Body of pancreas (tissue), 4 donors: ENCODE measurements at regions not wholly inside any gene's neighbourhood (a gene's known extent, or its start where the extent isn't known, plus 50 kb on each side); places are given as distances from the start of the nearest gene placed in this dataset. TPM values are rescaled to one million over a fixed set of nuclear protein-coding genes. Genes with fewer than 3 reads are reported as not detected.

Experiments used
- ATAC-seq: fragments of 150-250 bp; one replicate; pipeline ENCODE4 v1.9.1; 2016
- DNase-seq, 4 donors: peaks; one replicate each; pipeline ENCODE4 v3.0.0-alpha.2; 2019
- H3K27ac ChIP-seq, 4 donors: fragments of 200-600 bp; sonication (generic); 1 replicate in 3 of 4; 2 replicates in 1 of 4; pipeline versions ENCODE4 v1.5.1 to v1.6.1; 2016 to 2019; ENCODE audit warnings: mild to moderate bottlenecking in 1 of 4, mixed read lengths in 1 of 4, moderate library complexity in 1 of 4
- H3K27me3 ChIP-seq, 2 donors: fragments of 200-600 bp; sonication (generic); one replicate each; pipeline ENCODE4 v1.6.0; 2016; ENCODE audit warnings: mild to moderate bottlenecking in 1 of 2
- H3K36me3 ChIP-seq, 2 donors: fragments of 200-600 bp; sonication (generic); replicated peaks in 1 of 2; 2 replicates each; pipeline ENCODE4 v1.5.1; 2016; ENCODE audit warnings: low read depth in 2 of 2; ENCODE audit not compliant: insufficient read depth in 1 of 2
- H3K4me1 ChIP-seq: fragments of 200-600 bp; sonication (generic); one replicate; pipeline ENCODE4 v1.6.0; 2016
- H3K4me3 ChIP-seq, 2 donors: fragments of 200-600 bp; sonication (generic); 1 replicate in 1 of 2; 2 replicates in 1 of 2; pipeline ENCODE4 v1.5.1; 2016 to 2019
- H3K9me3 ChIP-seq, 3 donors: fragments of 200-600 bp; sonication (generic); 1 replicate in 2 of 3; 2 replicates in 1 of 3; pipeline ENCODE4 v1.5.1; 2016
- POLR2A ChIP-seq, 3 donors: fragments of 450-650 bp; IDR thresholded peaks; one replicate each; pipeline ENCODE4 v1.6.1; 2016; ENCODE audit warnings: antibody characterized with exemption in 3 of 3, mild to moderate bottlenecking in 2 of 3
- WGBS, 2 donors: methylation state at CpG; one replicate each; pipeline ENCODE4 v1.1.5; 2017; 5-methylcytosine and 5-hydroxymethylcytosine counted together
- intact Hi-C: fragments of 100-400 bp; cut with DNase I; formaldehyde crosslinking; loops from one replicate; pipeline ENCODE4 v1.15.1; 2023
- microRNA-seq, 2 donors: library from miRNA; unstranded; fragments of <30 nt; microRNA quantifications; one replicate each; pipeline ENCODE4, GENCODE V29; 2016; ENCODE audit warnings: borderline number of aligned reads in 2 of 2, borderline replicate concordance in 2 of 2
- small RNA-seq: library from RNA; depleted of rRNA; stranded (forward); fragments of <200 nt; gene quantifications from one replicate; pipeline ENCODE3, GENCODE V24; 2016
- TF ChIP-seq, protein P1 (sequence below), 7 experiments: fragments of 450-650 bp in 4 of 7; fragments of 200-600 bp in 3 of 7; sonication (generic) in 3 of 7; IDR thresholded peaks; one replicate each; pipeline ENCODE4 v1.5.1; 2016 to 2019; ENCODE audit warnings: antibody characterized with exemption in 7 of 7

DNA sequence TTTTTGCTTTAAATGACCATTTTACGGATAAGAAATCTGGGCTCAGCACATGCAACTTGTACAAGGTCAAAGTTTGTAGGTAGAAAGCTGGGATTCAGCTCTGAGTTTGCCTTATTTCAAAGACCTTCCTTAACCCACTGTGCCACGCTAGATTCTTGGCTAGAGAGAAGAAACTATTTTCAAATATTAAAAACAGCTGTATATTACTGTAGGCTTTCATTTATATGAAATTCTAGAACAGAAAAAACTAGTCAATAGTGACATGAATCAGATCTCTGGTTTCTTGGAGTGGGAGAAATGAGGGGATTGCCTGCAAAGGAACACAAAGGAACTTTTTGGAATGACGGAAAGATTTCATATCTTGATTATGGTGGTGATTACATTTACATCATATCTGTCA, 53.0 kb upstream of the C1GALT1 start:
- Histone ChIP-seq H3K27me3 (no peaks in the 10 kb centered on the region), H3K4me3 (no peak overlapping the region), H3K4me1 (no peaks in the 10 kb centered on the region), H3K27ac (no peak overlapping the region), H3K36me3 (no peaks in the 10 kb centered on the region), H3K9me3 (no peaks in the 10 kb centered on the region)
- no peak for DNase-seq
- no peak for TF ChIP-seq POLR2A (IDR thresholded peaks at IDR 0.05)
- TF ChIP-seq, protein P1, sequence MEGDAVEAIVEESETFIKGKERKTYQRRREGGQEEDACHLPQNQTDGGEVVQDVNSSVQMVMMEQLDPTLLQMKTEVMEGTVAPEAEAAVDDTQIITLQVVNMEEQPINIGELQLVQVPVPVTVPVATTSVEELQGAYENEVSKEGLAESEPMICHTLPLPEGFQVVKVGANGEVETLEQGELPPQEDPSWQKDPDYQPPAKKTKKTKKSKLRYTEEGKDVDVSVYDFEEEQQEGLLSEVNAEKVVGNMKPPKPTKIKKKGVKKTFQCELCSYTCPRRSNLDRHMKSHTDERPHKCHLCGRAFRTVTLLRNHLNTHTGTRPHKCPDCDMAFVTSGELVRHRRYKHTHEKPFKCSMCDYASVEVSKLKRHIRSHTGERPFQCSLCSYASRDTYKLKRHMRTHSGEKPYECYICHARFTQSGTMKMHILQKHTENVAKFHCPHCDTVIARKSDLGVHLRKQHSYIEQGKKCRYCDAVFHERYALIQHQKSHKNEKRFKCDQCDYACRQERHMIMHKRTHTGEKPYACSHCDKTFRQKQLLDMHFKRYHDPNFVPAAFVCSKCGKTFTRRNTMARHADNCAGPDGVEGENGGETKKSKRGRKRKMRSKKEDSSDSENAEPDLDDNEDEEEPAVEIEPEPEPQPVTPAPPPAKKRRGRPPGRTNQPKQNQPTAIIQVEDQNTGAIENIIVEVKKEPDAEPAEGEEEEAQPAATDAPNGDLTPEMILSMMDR (IDR thresholded peaks at IDR 0.05), result no peak
- 73 to 77% methylated on average over 3 of the region's 3 CpGs for WGBS, 2 donors
- intact Hi-C loops, result no loop called here
- ATAC-seq, result no peak

DNA sequence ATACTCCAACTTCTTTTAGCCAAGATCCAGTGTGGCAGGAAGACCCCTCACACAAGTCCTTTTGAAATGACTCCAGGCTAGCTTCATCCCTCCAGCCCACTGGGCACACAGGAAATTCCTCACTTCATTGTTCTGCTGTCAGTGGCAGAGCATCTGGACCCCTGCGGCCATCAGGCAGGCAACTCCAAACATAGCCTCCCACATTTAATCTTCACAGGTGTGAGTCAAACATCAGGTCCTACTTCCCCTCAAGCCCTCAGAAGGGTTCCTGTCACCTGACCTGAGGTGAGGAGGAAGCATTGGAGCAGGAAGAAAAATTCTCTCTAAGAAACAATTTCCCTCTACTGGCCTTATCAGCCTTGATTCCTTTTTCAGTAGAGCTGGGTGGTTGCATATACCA, 51.1 kb upstream of the C1GALT1 start:
- no peak for DNase-seq
- Histone ChIP-seq H3K9me3 (no peaks in the 10 kb centered on the region), H3K36me3 (no peaks in the 10 kb centered on the region), H3K27ac (no peak overlapping the region), H3K27me3 (no peaks in the 10 kb centered on the region), H3K4me1 (peaks cover under 1% of the 10 kb centered on the region), H3K4me3 (no peak overlapping the region)
- 93 to 100% methylated on average over 1 of the region's 1 CpG for WGBS, 2 donors
- TF ChIP-seq, protein P1 (IDR thresholded peaks at IDR 0.05), result no peak
- no peak for TF ChIP-seq POLR2A (IDR thresholded peaks at IDR 0.05)
- ATAC-seq, result no peak
- intact Hi-C loops, result no loop called here

Small RNA genes lying in the stretch of these regions (microRNA-seq; reads per million reads assigned to microRNA genes)
- 0 reads per million in 2 donors for gene MIR3683

Small RNA genes lying in the stretch of these regions (small RNA-seq; reads per million reads assigned to genes)
- gene AC079804.2, result not detected
- not detected for gene MIR3683
- not detected for gene RF00019
